Right ventricle myocardium superior (tissue), 1 donor: ENCODE measurements at regions not wholly inside any gene's neighbourhood (a gene's known extent, or its start where the extent isn't known, plus 50 kb on each side); places are given as distances from the start of the nearest gene placed in this dataset.
"Not testable (repeated sequence)": the region's sequence is repeated elsewhere in the genome, so short reads cannot be mapped to it uniquely, and the experiment has no call there.

ENCODE experiments used
- ATAC-seq: fragments of 200-7000 bp; cut with Tn5 transposase; one replicate; pipeline ENCODE4 v1.9.1; 2020; ENCODE audit warnings: mild to moderate bottlenecking; ENCODE audit not compliant: poor library complexity
- DNase-seq: peaks from one replicate; pipeline ENCODE4 v3.0.0-alpha.2; 2020
- intact Hi-C: fragments of 100-400 bp; cut with DNase I; formaldehyde crosslinking; loops from one replicate; pipeline ENCODE4 v1.11.2; 2022
- donor health status: DM: no; HTN: yes; CAD: no; lungs with severe emphysema.

DNA sequence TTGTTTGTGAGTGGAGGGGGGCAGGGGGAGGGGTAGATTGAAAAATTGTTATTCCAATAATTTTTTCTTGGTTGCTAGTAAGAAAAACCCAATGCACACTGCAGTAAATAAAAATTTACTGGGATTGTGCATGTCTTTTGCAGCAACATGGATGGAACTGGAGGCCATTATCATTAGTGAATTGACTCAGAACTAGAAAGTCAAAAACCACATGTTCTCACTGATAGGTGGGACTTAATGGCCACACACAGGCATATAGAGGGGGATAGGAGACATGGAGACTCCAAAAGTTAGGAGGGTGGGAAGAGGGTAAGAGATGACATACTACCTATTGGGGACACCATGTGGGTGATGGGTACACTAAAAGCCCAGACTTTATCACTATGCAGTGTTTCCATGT lies 67.2 kb downstream of the BUB3 start:
- intact Hi-C loops = no loop called here
- DNase-seq (no peak), ATAC-seq (no peak)

DNA sequence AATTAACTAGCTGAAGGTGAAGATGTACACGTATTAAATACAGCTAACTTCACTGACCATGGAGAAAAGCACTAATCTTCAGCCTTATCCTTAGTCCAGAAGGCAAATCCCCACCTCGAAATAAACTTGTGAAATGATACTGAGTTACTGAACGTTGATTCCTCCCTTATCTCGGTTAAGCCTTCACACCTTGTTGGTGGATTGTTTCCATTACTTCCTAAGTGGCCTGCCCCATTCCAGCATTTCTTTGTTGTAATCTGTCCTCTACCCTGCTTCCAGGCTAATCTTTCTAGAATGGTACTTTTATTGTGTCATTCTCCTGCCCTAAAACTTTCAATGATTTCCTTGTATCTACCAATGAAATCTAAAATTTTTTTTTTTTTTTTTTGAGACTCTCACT lies 68.6 kb downstream of the BUB3 start:
- ATAC-seq = no peak
- intact Hi-C loops = no loop called here
- DNase-seq = no peak

DNA sequence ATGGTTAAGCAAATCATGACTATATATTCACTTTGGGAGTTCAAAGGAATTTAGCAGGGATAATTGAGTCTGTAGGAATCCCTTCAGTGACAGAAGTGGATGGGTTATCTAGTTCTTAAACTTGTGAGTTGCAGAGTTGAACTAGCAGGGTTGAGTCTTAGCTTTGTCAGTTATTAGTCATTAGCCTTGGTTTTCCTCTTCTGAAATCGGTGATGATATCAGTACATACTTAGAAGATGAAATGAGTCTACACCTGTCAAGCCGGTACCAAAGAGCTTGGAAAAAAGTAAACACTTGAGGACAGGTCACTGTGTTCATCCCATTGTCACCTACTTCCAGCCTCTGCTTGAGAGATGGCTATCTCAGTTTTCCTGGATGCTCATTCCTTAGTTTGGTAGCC lies 73.5 kb downstream of the BUB3 start:
- DNase-seq (no peak), ATAC-seq (no peak)
- intact Hi-C loops = no loop called here

DNA sequence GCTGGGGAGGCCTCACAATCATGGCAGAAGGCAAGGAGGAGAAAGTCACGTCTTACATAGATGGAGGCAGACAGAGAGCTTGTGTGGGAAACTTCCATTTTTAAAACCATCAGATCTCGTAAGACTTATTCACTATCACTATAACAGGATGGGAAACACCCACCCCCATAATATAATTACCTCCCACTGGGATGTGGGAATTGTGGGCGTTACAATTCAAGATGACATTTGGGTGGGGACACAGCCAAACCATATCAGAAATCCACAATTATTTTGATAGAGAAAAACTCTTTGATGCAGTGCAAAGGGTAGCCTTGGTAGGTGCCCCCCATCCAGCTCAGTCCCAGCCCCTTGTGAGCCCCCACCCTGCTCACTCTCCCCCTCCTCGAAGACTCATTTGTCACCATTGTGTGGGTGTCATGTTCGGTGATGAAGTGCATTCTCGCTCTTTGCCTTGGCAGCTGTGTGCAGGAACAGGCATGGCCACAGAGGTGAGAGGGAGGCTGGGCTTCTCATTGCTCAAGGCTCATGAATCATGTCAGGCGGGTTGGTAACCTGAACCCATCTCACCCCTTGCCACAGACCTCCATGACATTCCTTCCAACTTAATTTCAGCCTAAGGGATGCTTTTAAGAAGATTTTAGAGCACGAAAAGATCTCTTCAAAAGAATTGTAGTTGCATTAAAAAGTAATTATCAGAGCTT lies 75.9 kb downstream of the BUB3 start:
- ATAC-seq (no peak), DNase-seq (no peak)

DNA sequence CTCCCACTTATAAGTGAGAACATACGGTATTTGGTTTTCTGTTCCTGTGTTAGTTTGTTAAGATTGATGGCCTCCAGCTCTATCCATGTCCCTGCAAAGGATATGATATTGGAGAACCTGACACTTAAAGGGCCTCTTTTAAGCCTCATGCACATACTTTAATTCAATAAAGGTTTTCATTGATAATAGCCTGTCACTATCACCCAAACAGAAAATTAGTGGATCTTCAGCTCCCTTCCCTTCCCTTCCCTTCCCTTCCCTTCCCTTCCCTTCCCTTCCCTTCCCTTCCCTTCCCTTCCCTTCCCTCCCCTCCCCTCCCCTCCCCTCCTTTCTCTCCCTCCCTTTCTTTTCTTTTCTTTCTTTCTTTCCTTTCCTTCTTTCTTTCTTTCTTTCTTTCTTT lies 78.7 kb downstream of the BUB3 start:
- intact Hi-C loops, DNase-seq, ATAC-seq: not testable (repeated sequence)

More for the DNA sequence above, 75.9 kb downstream of the BUB3 start:
- intact Hi-C loops = no loop called here

DNA sequence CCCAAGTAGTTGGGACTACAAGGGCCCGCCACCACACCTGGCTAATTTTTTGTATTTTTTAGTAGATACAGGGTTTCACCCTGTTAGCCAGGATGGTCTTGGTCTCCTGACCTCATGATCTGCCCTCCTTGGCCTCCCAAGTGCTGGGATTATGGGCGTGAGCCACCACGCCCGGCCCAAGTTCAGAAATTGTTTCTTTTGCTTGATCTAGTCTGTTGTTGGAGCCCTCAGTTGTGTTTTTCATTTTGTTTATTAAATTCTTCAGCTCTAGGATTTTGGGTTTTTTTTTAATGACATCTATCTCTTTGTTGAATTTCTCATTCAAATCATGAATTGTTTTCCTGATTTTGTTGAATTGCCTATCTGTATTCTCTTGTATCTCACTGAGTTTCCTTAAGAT lies 80.8 kb downstream of the BUB3 start:
- intact Hi-C loops, ATAC-seq, DNase-seq: not testable (repeated sequence)

DNA sequence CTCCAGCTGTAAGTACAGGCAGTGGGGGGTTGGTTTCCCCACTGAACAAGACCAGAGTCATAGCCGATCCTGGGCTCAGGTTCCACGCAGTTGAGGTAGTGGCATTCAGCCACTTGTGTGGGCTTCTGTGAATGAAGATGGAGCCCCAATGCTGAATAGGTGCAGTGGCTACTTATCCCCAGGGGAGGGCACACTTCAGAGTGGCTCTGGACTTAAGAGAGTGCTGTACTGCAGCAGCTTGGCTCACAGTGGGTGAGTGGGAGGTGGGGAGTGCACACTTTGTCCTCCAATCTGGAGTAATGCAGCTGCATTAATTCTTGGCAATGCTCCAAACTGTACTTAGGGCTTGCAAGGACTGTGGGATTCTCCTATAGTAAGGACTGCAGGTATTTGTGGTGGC lies 81.9 kb downstream of the BUB3 start:
- ATAC-seq (no peak), DNase-seq (no peak)
- intact Hi-C loops = no loop called here

DNA sequence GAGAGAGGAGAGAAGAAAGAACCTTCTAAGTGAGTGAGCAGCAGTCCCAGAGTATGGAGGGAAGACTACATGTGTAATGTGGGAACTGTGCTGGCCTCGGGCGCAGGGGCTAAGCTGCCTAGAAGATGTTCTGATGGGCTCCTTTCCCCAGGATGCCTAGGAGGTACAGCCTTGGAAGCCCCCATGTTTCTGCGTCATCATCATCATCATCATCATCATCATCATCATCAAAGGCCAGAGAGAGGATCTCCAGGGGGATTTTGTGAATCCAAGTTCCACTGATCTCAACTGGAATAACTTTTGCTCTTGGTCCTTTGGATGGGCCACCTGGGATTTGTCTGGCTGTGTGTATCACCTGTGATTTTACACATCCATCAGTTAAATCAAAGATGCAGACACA lies 86.0 kb downstream of the BUB3 start:
- ATAC-seq (no peak), DNase-seq (no peak)
- intact Hi-C loops = no loop called here

DNA sequence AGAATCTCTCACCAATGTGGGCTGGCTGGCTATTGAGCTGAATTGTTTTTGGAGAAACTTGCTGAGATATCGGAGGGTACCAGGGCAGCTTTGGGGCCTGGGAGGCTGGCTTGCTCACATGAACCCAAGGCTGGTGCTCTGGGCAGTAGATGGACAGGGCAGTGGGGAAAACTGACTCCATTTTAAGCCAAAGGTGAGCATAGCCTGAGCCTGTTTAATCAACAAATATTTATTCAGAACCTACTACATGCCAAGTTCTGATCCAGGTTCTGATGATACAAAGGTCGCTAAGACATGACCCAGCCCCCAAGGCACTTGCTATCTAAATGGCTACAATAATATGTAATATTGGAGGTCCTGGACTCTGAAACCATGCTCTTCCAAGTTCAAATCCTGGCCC lies 86.6 kb downstream of the BUB3 start:
- intact Hi-C loops = no loop called here
- ATAC-seq (no peak), DNase-seq (no peak)

DNA sequence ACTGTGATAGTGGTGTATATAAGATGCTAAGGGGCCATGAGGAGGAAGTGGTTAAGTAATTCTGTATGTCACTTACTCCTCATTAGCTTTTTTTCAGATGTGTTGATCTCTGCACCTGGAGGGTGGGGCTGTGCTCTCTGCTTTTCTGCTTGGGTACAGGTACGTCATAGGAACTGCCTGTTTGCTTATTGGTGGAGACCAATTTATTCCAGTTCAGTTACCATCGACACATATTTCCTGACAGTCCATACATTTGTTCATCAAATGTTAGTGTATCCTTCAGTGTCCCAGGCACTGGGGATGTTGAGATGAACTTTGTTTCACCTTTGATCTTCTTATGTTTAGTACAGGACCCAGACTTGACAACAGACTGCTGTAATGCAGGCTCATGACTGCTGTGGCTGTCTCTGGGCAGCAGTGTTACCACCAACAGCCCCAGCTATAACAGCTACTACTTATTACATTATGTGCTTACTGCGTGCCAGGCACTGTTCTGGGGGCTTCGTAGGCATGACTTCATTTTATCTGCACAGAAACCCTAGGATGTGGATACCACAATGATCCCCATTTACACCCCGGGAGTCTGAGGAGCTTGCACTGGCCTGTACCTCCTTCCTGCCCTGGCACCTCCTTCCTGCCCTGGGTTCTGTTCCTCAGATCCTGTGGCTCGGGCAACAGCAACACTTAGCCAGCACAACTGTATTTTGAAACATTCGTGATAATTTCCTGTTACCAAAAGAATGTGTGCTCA lies 87.4 kb downstream of the BUB3 start:
- intact Hi-C loops = no loop called here
- DNase-seq (no peak), ATAC-seq (no peak)

DNA sequence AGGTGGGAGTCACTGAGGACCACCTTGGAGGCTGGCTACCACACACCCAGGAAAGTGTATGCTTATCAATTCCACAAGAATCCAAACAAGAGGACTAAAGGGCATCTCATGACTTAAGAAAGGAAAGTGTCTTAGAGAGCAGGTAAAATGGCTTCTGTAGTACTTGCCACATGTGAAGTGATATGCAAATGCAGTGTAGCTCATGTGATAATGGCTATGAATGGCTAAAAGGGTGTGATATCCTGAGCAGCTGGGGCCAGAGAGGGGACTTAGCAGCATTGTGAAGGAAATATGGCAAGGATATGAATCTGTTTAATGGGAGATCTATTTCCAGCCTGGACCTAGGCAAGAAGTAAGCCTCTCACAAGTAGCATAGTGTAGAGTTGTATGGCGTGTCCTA lies 90.5 kb downstream of the BUB3 start:
- no peak for DNase-seq
- intact Hi-C loops = no loop called here
- ATAC-seq = no peak

DNA sequence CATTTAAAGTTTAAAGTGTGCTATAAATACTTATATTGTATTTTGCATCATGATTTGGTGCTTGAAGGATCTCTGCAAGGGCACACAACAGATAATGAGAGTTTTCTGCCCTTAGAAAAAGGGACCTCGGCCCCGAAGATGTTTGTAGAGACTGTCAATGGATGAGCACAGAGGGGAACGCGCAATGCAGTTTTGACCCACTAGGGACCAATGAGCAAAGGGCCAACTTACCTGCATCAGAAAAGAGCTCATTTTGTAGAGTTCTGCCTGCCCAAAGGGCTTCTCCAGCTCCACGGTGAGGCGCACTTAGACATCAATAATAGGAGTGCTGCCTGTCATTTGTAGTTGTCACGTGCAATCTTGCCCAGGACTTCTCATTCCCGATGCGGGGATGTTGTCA lies 91.1 kb downstream of the BUB3 start:
- intact Hi-C loops = no loop called here
- no peak for DNase-seq
- ATAC-seq = no peak

DNA sequence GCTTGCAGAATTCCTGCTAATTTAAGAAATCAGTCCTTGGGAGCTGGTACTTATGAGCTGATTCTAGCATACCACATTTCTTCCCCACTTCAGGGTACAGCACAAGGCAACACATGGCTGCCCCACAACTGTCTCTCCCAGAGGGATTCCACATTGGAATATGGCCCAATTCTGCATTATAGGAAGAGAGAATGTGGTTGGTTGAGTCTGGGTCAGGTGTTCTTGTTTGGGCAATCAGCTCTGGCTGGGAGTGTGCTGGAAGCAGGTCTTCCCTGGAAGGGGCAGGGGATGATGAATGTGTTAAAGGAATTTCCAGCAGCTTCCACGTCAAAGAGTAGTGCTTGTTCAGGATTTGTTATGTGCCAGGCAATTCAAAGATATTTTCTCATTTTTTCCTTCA lies 95.7 kb downstream of the BUB3 start:
- ATAC-seq = no peak
- no peak for DNase-seq
- intact Hi-C loops = no loop called here

DNA sequence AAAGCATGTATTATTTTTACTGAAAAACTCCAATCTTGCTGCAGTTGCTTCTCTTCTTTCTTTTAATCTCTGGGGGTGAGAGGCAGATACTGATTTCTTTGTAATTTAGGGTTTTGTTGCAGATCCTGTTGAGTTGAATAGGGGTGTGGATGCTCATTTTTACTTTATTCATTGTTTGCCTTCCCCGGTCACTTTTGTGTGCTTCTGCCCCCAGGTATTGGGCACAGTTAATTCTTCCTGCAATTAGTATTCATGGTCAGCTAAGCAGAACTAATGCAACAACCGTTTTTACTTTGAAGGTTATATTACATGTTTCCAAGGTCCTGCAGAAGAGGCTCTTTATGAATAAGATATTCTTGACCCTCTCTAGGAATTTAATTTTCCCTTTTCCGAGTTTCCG lies 96.4 kb downstream of the BUB3 start:
- ATAC-seq = no peak
- intact Hi-C loops = no loop called here
- DNase-seq = no peak

DNA sequence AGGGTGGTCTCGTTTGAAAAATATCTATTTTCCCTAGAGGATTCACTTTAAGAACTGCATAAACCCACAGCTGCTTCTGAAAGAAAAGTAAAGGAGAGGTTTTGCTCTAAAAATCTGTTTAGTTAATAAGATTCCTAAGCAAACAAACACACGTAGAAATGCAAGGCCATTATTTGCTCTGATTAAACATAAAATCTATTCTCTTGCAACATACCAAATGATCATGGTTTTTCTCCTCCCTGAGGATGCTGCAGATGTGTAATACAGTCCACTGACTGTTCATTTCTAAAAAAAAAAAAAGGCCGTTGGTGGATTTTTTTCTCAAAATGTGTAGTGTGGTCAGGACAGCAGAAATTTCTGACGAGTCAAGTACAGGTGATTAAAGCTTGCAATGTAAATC lies 98.6 kb downstream of the BUB3 start:
- ATAC-seq (no peak), DNase-seq (no peak)
- intact Hi-C loops = no loop called here

DNA sequence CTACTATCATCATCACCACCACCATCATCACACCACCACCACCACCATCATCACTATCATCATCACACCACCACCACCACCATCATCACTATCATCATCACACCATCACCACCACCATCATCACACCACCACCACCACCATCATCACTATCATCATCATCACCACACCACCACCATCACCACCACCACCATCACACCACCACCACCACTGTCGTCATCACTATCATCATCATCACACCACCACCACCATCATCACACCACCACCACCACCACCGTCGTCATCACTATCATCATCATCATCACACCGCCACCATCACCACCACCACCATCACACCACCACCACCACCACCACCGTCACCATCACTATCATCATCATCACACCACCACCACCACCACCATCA lies 100.1 kb downstream of the BUB3 start:
- ATAC-seq, DNase-seq, intact Hi-C loops: not testable (repeated sequence)

DNA sequence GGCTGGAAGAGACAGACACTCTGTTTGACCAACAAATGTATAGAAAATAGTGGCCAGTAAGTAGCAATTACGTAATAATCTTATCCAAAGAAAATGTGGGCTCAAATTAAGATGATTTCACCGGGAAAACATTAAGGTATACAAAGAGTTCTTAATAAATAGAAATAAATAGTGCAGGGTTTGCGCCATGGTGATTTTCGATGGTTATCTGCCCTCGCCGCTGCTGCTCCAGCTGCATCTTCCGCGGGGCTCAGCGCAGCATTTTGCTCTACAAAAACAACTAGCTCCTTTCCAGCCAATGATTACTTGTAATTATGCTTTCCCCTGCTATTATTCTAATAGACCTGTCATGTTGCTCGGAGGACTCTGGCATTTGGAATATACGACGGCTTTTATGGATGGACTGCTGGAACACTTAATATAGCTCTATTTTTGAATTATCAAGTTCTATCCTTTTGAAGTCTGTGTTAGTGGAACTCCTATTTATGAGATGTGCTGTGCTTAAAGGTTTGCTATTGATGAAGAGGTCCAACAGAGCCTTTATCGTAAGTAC lies 103.8 kb downstream of the BUB3 start:
- no peak for DNase-seq
- no peak for ATAC-seq
- intact Hi-C loops = no loop called here

DNA sequence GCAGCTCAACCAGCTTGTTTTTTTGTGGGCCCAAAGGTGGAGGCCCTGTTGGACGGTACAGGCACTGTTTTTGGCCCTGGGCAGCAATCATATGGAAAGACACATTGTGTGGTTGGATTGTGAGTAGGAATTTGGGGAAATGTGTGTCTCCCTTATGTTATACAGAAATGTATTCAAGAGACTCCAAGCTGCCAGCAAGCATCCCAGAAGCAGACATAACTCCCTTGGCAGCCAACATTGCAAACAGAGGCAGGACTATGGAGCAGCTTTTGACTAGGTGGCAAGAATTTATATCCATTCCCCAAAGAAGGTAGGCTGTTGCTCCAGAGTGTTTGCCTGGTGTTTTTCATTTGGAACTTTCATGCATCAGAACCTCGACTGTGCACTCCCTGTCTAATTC lies 104.9 kb downstream of the BUB3 start:
- no peak for ATAC-seq
- intact Hi-C loops = no loop called here
- no peak for DNase-seq

DNA sequence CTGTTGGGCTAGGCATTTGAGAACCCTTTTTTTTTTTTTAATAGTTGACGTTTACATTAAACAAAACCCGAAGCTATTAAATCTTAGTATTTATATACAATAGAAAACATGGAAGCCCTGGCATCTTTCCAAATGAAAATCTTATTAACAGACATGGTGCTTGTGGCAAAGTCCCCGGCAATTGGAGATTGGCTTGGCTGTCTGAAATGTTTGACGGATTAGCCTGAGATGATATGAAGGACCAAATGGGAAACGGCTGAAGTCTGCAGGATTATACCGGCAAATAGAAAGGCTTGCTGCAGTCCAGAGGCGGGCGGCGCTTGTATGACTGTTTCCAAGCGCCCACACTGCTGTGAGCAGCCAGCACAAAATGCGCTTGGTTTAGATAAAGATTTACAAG lies 105.6 kb downstream of the BUB3 start:
- DNase-seq (no peak), ATAC-seq (no peak)
- intact Hi-C loops = no loop called here

DNA sequence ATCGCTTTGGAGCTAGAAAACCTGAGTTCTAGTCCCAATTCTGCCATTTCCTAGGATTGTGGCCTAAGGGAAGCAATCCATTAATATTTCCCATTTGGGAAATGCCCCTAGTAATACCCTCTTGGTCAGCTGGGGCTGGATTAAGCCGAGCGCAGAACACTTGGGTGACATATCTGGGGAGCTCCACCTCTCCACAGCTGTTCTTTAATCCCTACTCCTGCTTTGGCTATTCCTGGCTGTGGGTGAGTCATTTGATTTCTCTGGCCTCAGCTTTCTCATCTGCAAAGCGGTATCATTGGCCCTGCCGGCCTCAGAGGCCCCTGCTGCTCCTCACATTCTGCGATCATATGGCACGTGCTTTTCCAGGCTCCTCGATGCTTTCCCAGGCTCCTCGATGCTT lies 108.3 kb downstream of the BUB3 start:
- ATAC-seq = no peak
- intact Hi-C loops = no loop called here
- no peak for DNase-seq
